Omental fat pad (tissue), 3 donors: ENCODE measurements at regions not wholly inside any gene's neighbourhood (a gene's known extent, or its start where the extent isn't known, plus 50 kb on each side); places are given as distances from the start of the nearest gene placed in this dataset.

Experiments used
- ATAC-seq: fragments of 150-250 bp; one replicate; pipeline ENCODE4 v1.9.1; 2016; ENCODE audit warnings: mild to moderate bottlenecking, moderate library complexity; ENCODE audit not compliant: low FRiP score
- DNase-seq: peaks from one replicate; pipeline ENCODE4 v3.0.0-alpha.2; 2019; ENCODE audit warnings: low spot score
- CTCF ChIP-seq, 3 donors: fragments of 450-650 bp; IDR thresholded peaks; one replicate each; pipeline ENCODE4 v1.5.1; 2016 to 2017; ENCODE audit warnings: antibody characterized with exemption in 3 of 3, mild to moderate bottlenecking in 3 of 3, moderate library complexity in 2 of 3

- ATAC-seq (no peak), DNase-seq (no peak)
- TF ChIP-seq CTCF (IDR thresholded peaks at IDR 0.05), result no peak
These were observed 72.8 kb downstream of the PSMG1 start for GRCh38 chr21:39110431-39110830.

- no peak for ATAC-seq
- TF ChIP-seq CTCF (IDR thresholded peaks at IDR 0.05), result no peak
- no peak for DNase-seq
These were observed 73.5 kb downstream of the PSMG1 start for GRCh38 chr21:39109596-39110210.

- TF ChIP-seq CTCF (IDR thresholded peaks at IDR 0.05), result no peak
- no peak for DNase-seq
- no peak for ATAC-seq
These were observed 74.1 kb downstream of the PSMG1 start for GRCh38 chr21:39109163-39109530.

- TF ChIP-seq CTCF (IDR thresholded peaks at IDR 0.05), result no peak
- DNase-seq (no peak), ATAC-seq (no peak)
These were observed 74.7 kb downstream of the PSMG1 start for GRCh38 chr21:39108291-39109162.

GRCh38 chr21:39107739-39108138 is 75.5 kb downstream of the PSMG1 start:
- no peak for TF ChIP-seq CTCF (IDR thresholded peaks at IDR 0.05)
- ATAC-seq, result no peak
- DNase-seq, result no peak

- DNase-seq (no peak), ATAC-seq (no peak)
- TF ChIP-seq CTCF (IDR thresholded peaks at IDR 0.05), result no peak
These were observed 76.3 kb downstream of the PSMG1 start for GRCh38 chr21:39106881-39107462.
